HG03575 (cell line): ENCODE measurements at regions not wholly inside any gene's neighbourhood (a gene's known extent, or its start where the extent isn't known, plus 50 kb on each side); places are given as distances from the start of the nearest gene placed in this dataset.

Source experiments
- ATAC-seq: cut with Tn5 transposase; IDR thresholded peaks from one replicate; pipeline ENCODE4 v1.9.1; 2021; ENCODE audit not compliant: unreplicated experiment, insufficient number of reproducible peaks, low FRiP score; ENCODE audit errors: extremely low read depth

DNA sequence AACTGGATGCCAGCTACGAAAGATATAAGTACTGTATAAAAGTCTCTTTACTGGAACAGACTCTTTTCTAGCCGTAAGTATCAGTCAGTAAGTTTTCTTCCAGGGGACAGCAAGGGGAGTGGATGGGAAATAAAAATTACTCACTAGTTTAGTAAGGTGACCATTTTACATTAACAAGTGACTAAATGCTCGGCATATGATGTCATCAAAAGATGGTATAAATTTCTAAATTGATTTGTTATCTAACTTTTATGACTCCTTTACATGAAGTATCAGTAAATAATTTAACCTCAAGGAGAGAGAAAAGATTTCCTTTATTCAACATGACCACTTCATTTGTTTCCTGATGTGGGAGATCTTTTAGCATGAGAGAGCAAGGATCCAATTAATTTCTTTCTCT lies 859.0 kb upstream of the LRRTM1 start:
- no peak for ATAC-seq

GRCh38 chr2:81158505-81158904 lies 854.0 kb upstream of the LRRTM1 start:
- no peak for ATAC-seq

GRCh38 chr2:81148323-81148722 lies 843.8 kb upstream of the LRRTM1 start:
- no peak for ATAC-seq

- no peak for ATAC-seq
Observed at GRCh38 chr2:81136296-81136695, 831.7 kb upstream of the LRRTM1 start.

DNA sequence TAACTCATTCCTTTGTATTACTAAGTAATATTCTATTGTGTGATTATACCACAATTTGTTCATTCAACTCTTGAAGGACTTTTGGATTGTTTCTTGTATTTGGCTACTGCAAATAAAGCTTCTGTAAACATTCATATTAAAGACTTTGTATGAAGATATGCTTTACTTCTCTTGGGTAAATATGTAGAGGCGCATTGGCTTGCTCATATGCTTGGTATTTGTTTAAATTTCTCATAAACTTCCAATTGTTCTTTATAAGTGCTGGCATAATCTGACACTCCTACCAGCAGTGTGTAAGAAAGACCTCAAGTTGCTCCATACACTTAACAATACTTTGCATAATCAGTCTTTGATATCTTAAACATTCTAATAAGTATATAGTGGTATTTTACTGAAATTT lies 792.8 kb upstream of the LRRTM1 start:
- no peak for ATAC-seq

- no peak for ATAC-seq
Observed at GRCh38 chr2:81093031-81093430, 788.5 kb upstream of the LRRTM1 start.

- ATAC-seq, result no peak
Observed at GRCh38 chr2:81087646-81088045, 783.1 kb upstream of the LRRTM1 start.

GRCh38 chr2:81084101-81084500 lies 779.5 kb upstream of the LRRTM1 start:
- no peak for ATAC-seq

- ATAC-seq, result no peak
Observed at GRCh38 chr2:81078631-81079030, 774.1 kb upstream of the LRRTM1 start.

DNA sequence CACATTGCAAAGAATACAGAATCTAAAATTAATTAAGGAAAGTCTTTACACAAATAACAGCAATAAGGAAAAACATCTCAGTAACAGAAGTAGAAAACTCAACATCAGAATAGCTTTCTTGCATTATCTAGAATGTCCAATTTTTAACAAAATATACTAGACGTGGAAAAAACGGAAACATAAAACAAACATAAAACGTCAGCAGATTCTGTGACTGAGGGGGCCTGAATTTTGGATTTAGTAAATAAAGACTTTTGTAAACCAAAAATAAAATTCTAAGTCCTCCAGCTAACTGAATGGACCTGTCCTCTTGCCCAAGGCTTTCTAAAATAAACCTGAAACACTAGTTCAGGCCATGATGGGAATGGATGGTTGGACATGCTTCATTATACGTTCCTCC lies 773.5 kb upstream of the LRRTM1 start:
- no peak for ATAC-seq

- no peak for ATAC-seq
Observed at GRCh38 chr2:81077396-81077795, 772.8 kb upstream of the LRRTM1 start.

DNA sequence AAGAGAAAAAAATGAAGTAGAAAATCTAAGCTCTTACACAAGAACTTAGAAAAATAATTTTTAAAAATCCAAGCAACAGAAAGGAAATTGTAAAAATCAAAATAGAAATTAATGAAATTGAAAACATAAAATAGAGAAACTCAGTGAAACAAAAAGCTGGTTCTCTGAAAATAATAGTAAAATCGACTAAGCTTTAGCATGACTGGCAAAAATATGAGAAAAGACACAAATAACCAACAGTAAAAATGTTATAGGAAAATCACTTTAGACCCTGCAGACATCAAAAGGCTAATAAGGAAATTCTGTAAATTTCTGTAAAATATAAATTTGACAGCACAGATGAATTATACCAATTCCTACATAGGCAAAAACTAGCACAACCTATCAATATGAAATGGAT lies 768.9 kb upstream of the LRRTM1 start:
- no peak for ATAC-seq

DNA sequence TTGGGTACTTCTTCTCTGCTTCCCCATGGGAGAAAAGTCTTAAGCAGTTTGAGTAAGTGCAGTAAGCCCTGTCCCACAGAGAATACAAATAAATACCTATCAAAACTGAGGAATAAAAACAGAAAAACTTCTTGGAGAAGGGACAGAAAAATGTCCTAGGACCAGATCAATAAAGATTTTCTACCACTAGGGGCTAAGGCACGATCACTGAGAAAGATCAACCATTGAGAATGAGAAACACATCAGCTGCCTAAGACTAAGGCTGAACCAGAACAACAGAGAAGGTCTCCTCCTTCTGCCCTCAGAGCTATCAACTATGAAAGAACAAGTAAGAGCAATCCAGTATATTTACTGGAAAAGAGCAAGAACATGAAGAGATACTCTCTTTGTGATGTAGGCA lies 763.6 kb upstream of the LRRTM1 start:
- ATAC-seq, result no peak

- no peak for ATAC-seq
Observed at GRCh38 chr2:81061016-81061415, 756.5 kb upstream of the LRRTM1 start.

DNA sequence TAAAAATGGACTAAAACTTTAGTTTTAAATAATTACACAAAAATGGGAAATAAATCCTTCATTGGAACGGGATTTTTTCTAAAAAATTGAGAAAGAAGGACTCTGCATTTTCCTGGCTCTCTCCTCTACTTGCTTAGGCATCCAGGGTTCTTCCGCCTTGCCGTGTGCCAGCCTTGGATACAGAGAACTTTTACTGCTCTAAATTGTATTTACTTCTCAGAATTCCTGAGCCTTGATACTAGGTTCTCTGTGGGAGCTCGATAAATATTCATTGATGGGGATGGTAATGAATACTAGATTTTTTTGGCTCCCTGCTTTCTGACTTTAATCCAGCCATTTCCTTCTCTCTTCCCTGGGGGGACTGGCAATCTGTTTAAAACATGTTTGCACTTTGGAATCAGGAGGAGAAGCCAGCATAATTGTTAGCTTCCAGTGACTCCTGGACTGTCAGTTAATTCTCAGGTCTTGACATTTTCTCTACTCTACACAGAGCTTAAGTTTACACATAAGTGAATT lies 746.1 kb upstream of the LRRTM1 start:
- no peak for ATAC-seq

GRCh38 chr2:81043681-81044080 lies 739.1 kb upstream of the LRRTM1 start:
- ATAC-seq, result no peak

DNA sequence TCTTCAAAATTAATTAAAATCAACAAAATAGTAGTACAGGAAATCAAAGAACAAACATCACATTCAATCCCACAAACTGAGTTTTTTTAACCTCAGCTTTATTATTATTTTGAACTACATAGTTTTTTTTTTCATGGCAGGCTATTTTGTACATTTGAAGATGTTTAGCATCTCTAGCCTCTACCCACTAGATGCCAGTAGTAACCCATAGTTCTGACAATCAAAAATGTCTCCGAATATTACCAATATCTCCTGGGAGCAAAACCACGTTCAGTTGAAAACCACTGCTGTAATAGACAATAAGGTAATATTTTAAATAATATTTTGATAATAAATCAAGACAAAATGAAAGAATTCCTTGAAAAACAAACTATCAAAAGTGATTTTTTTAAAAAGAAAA lies 702.6 kb upstream of the LRRTM1 start:
- no peak for ATAC-seq

GRCh38 chr2:81002906-81003305 lies 698.4 kb upstream of the LRRTM1 start:
- ATAC-seq, result no peak

DNA sequence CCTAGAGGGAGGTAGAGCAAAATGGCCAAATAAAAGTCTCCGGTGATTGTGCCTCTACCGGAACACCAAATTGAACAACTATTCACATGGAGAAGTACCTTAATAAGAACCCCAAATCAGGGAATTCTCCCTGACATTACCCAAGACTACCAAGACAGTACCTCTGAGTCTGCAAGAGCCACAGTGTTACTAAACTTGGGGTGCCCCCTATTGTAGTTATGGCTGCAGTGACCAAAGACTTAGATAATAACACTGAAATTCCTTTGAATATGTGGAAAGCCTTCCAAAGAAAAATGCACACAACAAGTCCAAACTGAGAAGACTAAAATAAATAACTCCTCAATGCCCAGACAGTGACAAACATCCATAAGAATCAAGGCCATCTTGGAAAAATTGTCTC lies 682.9 kb upstream of the LRRTM1 start:
- no peak for ATAC-seq

DNA sequence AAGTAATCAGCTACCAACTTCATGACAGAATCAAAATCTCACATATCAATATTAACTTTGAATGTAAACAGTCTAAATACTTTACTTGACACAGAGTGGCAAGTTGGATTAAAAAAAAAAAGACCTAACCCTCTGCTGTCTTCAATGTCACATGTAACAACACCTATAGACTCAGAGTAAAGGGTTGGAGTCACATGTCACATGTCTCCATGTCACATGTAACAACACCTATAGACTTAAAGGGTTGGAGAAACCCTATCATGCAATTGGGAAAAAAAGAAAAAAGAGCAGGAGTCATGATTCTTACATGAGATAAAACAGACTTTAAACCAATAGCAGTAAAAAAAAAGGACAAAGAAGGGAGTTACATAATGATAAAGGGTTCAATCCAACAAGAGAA lies 665.3 kb upstream of the LRRTM1 start:
- ATAC-seq, result no peak

DNA sequence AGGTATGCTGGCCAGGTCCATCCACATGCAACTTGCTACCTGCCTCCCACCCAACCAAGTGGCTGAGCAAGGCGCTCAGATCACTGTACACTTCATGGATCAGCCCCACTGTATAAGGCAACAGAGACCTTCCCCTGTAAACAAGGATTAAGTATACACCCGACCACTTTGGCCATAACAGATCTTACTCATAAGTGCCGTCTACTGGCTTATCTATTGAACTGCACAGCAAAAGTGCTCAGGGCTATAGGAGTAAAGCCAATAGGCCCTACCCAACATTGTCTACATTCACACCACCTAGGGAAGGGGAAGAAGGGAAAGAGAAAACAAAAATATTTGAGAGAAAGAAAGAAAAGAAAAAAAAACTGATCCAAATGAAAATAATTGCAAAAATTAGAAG lies 663.9 kb upstream of the LRRTM1 start:
- no peak for ATAC-seq
